Parathyroid adenoma (tissue), 2 donors: ENCODE measurements at regions not wholly inside any gene's neighbourhood (a gene's known extent, or its start where the extent isn't known, plus 50 kb on each side); places are given as distances from the start of the nearest gene placed in this dataset.

ENCODE experiments used
- H2AFZ ChIP-seq: fragments of 300-600 bp; sonication (generic); one replicate; pipeline ENCODE4 v1.7.0; 2017; ENCODE audit warnings: antibody characterized with exemption, mild to moderate bottlenecking
- H3K27ac ChIP-seq: fragments of 300-600 bp; sonication (generic); one replicate; pipeline ENCODE4 v1.7.0; 2017
- H3K27me3 ChIP-seq: fragments of 300-600 bp; sonication (generic); one replicate; pipeline ENCODE4 v1.7.0; 2017; ENCODE audit warnings: low read length; ENCODE audit not compliant: control insufficient read depth, insufficient read depth
- H3K36me3 ChIP-seq: fragments of 300-600 bp; sonication (generic); one replicate; pipeline ENCODE4 v1.7.0; 2017; ENCODE audit warnings: low read length; ENCODE audit not compliant: control insufficient read depth, insufficient read depth
- H3K4me1 ChIP-seq: fragments of 300-600 bp; sonication (generic); one replicate; pipeline ENCODE4 v1.7.0; 2017; ENCODE audit warnings: control low read depth
- H3K4me2 ChIP-seq: fragments of 300-600 bp; sonication (generic); one replicate; pipeline ENCODE4 v1.7.0; 2017; ENCODE audit warnings: low read length
- H3K4me3 ChIP-seq: fragments of 300-600 bp; sonication (generic); one replicate; pipeline ENCODE4 v1.7.0; 2017; ENCODE audit warnings: low read depth, low read length
- H3K79me2 ChIP-seq: fragments of 300-600 bp; sonication (generic); one replicate; pipeline ENCODE4 v1.7.0; 2017; ENCODE audit warnings: control low read depth
- H3K9ac ChIP-seq: fragments of 300-600 bp; sonication (generic); one replicate; pipeline ENCODE4 v1.7.0; 2017; ENCODE audit warnings: mild to moderate bottlenecking
- H3K9me3 ChIP-seq: fragments of 300-600 bp; sonication (generic); one replicate; pipeline ENCODE4 v1.7.0; 2017; ENCODE audit warnings: low read length; ENCODE audit not compliant: control insufficient read depth
- TF ChIP-seq, protein P1 (sequence below): fragments of 300-600 bp; sonication (generic); IDR thresholded peaks from one replicate; pipeline ENCODE4 v1.7.0; 2017; ENCODE audit warnings: antibody characterized with exemption, mild to moderate bottlenecking
- donor health status: primary hyperparathyroidism.

DNA sequence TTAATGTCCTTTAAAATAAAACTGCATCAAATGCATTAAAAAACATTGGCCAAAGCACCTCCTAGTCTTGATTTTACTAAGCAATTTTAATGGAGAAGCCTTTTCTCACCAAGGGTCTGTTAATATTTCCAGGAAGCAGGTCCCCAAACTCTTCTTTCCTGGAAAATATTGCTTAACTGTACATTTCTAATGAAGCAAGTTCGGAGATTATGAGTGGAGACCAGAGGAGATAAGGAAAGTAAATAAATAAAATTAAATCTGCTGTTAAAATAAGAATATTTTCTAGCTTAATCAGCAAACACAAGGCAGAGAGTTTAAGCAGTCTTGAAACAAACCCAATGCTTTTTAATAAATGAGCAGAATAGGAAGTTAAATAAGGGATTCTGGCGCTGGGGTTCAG, 322.4 kb downstream of the PTEN start:
- Histone ChIP-seq H3K27ac (no peak overlapping the region), H3K9me3 (no peaks in the 10 kb centered on the region), H3K36me3 (no peaks in the 10 kb centered on the region), H3K4me1 (no peaks in the 10 kb centered on the region), H3K79me2 (no peaks in the 10 kb centered on the region), H3K27me3 (no peaks in the 10 kb centered on the region), H3K4me2 (no peak overlapping the region), H3K9ac (no peak overlapping the region), H2AFZ (no peak overlapping the region), H3K4me3 (no peak overlapping the region)
- TF ChIP-seq, protein P1, sequence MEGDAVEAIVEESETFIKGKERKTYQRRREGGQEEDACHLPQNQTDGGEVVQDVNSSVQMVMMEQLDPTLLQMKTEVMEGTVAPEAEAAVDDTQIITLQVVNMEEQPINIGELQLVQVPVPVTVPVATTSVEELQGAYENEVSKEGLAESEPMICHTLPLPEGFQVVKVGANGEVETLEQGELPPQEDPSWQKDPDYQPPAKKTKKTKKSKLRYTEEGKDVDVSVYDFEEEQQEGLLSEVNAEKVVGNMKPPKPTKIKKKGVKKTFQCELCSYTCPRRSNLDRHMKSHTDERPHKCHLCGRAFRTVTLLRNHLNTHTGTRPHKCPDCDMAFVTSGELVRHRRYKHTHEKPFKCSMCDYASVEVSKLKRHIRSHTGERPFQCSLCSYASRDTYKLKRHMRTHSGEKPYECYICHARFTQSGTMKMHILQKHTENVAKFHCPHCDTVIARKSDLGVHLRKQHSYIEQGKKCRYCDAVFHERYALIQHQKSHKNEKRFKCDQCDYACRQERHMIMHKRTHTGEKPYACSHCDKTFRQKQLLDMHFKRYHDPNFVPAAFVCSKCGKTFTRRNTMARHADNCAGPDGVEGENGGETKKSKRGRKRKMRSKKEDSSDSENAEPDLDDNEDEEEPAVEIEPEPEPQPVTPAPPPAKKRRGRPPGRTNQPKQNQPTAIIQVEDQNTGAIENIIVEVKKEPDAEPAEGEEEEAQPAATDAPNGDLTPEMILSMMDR: no peak

DNA sequence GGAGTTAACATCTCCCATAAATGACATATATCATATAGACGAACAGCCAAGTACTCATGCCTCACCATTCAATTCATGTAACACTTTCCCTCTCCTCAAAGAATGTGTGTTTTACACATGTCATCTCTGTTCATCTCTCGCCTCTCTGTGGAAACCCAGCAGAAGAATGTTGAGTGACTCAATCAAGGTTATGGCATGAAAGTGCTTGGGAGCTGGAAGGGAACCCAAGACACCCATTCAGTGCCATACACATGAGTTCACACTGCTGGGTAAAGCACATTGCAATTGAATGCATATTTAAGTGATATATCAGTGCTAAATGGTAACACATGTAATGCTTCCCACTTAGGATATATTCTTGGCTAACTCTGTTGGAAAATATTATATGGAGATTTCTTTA, 322.9 kb downstream of the PTEN start:
- H3K4me1 ChIP-seq: no peaks in the 10 kb centered on the region
- no peak overlapping the region for H3K9ac ChIP-seq
- TF ChIP-seq, protein P1: no peak
- H3K79me2 ChIP-seq: no peaks in the 10 kb centered on the region
- no peak overlapping the region for H3K4me3 ChIP-seq
- no peaks in the 10 kb centered on the region for H3K36me3 ChIP-seq
- H3K4me2 ChIP-seq: no peak overlapping the region
- H3K9me3 ChIP-seq: no peaks in the 10 kb centered on the region
- no peaks in the 10 kb centered on the region for H3K27me3 ChIP-seq
- H2AFZ ChIP-seq: no peak overlapping the region
- H3K27ac ChIP-seq: no peak overlapping the region

DNA sequence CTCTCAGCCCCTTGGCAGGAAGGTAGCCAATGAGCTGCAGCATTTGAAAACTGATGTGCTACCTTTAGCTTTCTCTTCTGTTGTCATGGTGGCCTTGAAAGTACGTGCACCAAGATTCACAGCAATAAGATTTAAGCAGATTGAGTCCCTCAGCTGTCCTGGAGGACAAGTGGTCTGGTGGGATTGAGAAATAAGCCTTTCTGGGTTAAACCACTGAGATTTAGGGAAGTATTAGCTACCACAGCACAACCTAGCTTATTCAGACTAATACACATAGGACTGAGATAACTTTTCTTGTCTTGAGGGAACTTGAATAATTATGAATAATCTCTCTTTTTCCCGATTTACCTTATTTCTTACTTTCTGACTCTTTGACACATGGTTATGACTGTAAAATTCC, 324.0 kb downstream of the PTEN start:
- no peak overlapping the region for H2AFZ ChIP-seq
- no peaks in the 10 kb centered on the region for H3K9me3 ChIP-seq
- H3K79me2 ChIP-seq: no peaks in the 10 kb centered on the region
- no peaks in the 10 kb centered on the region for H3K27me3 ChIP-seq
- H3K27ac ChIP-seq: no peak overlapping the region
- H3K4me1 ChIP-seq: no peaks in the 10 kb centered on the region
- no peaks in the 10 kb centered on the region for H3K36me3 ChIP-seq
- no peak overlapping the region for H3K4me3 ChIP-seq
- TF ChIP-seq, protein P1: no peak
- H3K4me2 ChIP-seq: no peak overlapping the region
- no peak overlapping the region for H3K9ac ChIP-seq

DNA sequence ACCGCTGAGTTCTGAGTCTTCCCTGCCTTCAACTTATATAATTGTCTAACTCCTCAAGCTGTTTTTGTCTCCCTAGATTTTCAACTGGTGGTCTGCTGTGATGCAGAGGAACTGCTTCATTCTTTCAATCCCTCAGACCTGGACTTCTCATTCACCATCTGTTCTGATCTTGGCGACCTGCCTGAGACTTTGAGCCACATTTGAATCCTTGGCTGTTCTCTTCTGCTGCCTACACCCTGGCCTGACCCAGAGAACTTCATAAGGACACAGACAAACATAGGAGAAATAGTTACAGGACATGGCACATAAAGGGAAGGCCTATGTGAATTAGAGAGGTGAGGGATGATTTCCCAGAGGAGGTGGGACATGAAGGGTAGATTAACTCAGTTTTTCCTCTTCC, 326.7 kb downstream of the PTEN start:
- Histone ChIP-seq H2AFZ (no peak overlapping the region), H3K4me3 (no peak overlapping the region), H3K79me2 (no peaks in the 10 kb centered on the region), H3K9me3 (no peaks in the 10 kb centered on the region), H3K36me3 (no peaks in the 10 kb centered on the region), H3K27me3 (no peaks in the 10 kb centered on the region), H3K27ac (no peak overlapping the region), H3K9ac (no peak overlapping the region), H3K4me1 (no peaks in the 10 kb centered on the region), H3K4me2 (no peak overlapping the region)
- TF ChIP-seq, protein P1: no peak

DNA sequence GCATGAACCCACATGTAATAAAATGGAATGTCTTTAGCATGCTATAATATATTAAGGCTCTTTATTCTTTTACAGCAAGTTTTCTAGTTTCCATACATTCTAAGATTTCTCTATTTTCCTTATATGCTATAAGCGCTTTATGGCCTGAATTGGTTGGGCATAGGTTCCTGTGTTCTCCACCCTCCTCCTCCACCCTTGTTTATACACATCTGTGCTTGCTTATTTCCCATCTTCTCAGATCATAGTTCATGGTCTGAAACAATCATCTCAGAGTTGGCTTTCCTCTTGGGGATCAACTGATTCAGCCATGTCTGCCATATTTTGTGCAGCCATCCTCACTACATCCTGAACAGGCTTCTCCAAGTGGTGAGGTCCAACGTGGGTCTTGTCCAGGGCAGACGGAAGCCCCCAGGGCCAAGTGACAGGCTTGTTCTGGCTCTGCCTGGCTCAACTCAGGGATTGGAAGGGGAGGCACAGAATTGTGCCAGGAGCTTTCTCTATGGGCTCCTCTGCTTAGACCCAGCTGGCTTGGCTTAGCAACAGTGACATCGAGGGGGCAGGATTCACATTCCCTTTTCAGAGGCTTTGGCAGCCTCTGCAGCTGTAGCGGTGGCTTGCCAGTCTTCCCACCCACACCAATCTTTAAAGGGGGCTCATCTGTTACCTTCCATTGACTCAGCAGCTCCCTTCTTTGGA, 327.3 kb downstream of the PTEN start:
- no peaks in the 10 kb centered on the region for H3K9me3 ChIP-seq
- H2AFZ ChIP-seq: no peak overlapping the region
- no peaks in the 10 kb centered on the region for H3K36me3 ChIP-seq
- H3K27ac ChIP-seq: no peak overlapping the region
- H3K4me2 ChIP-seq: no peak overlapping the region
- TF ChIP-seq, protein P1: no peak
- H3K27me3 ChIP-seq: no peaks in the 10 kb centered on the region
- H3K4me3 ChIP-seq: no peak overlapping the region
- H3K4me1 ChIP-seq: no peaks in the 10 kb centered on the region
- H3K9ac ChIP-seq: no peak overlapping the region
- H3K79me2 ChIP-seq: no peaks in the 10 kb centered on the region
